ENCODE measurements at regions not wholly inside any gene's neighbourhood (a gene's known extent, or its start where the extent isn't known, plus 50 kb on each side); places are given as distances from the start of the nearest gene placed in this dataset.
"Not testable (repeated sequence)": the region's sequence is repeated elsewhere in the genome, so short reads cannot be mapped to it uniquely, and the experiment has no call there.

DNA sequence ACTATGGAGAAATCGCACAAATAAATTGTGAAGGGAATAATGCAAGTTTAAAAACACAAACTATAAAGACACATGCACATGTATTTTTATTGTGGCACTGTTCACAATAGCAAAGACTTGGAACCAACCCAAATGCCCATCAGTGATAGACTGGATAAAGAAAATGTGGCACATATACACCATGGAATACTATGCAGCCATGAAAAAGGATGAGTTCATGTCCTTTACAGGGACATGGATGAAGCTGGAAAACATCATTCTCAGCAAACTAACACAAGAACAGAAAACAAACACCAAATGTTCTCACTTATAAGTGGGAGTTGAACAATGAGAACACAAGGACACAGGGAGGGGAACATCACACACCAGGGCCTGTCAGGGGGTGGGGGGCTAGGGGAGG is 100.9 kb upstream of the RGPD4 start:
- H3K4me3 ChIP-seq; H2AFZ ChIP-seq (ENCODE audit: low read depth, low read length); H3K9ac ChIP-seq (ENCODE audit: insufficient read depth in 1 of 2, low read depth in 2 of 2, low read length in 2 of 2); H3K9me3 ChIP-seq (replicated peaks; ENCODE audit: control insufficient read depth, insufficient read depth, low read depth, low read length); POLR2A ChIA-PET; H3K9me1 ChIP-seq (ENCODE audit: control insufficient read depth, insufficient read depth, low read length); in situ Hi-C loops (cut with MboI); BruUV-seq (replicated peaks); intact Hi-C loops (cut with micrococcal nuclease); H3K27ac ChIP-seq (ENCODE audit: extremely low read depth, low read depth, low read length); H3K27me3 ChIP-seq (ENCODE audit: control insufficient read depth in 2 of 2, insufficient read depth in 2 of 2, low read length in 2 of 2); FAIRE-seq; H3K4me2 ChIP-seq (ENCODE audit: insufficient read depth, low read length); DNase-seq (ENCODE audit: extremely low read depth in 1 of 4, low spot score in 3 of 4); CTCF ChIA-PET (ENCODE audit: low intra/inter-chr PET ratio); ATAC-seq: not testable (repeated sequence)
- Histone ChIP-seq H3K4me1 (replicated peaks in 1 of 2; ENCODE audit: control insufficient read depth in 2 of 2, insufficient read depth in 2 of 2, low read length in 2 of 2) (peaks cover 0 to 21% of the 10 kb centered on the region in 2 experiments; a peak in 3 of 5 replicates), H4K20me1 (replicated peaks; ENCODE audit: control insufficient read depth, insufficient read depth, low read length) (peaks cover 34% of the 10 kb centered on the region), H3K79me2 (ENCODE audit: control insufficient read depth, insufficient read depth, low read length) (peaks cover 96% of the 10 kb centered on the region), H3K36me3 (ENCODE audit: control insufficient read depth, insufficient read depth, low read length) (peaks cover 63% of the 10 kb centered on the region)
- TF ChIP-seq KDM1A (IDR thresholded peaks at IDR 0.05) (peak; percentile 43 to 47; a peak in 1 of 4 replicates), SMARCA5 (IDR thresholded peaks at IDR 0.05) (0 out of 2 replicates have a peak, but pooled peaks have one; percentile 30), BCOR (IDR thresholded peaks at IDR 0.05) (peak; percentile 69; the same call in 1 of the 2 replicates), ZNF146 (CRISPR knock-in tag; IDR thresholded peaks at IDR 0.05; ENCODE audit: unreplicated experiment) (peak; percentile 97)
- 94% methylated on average over 1 of the region's 1 CpG for WGBS (ENCODE audit: insufficient coverage, low coverage, missing lambda C conversion rate)

DNA sequence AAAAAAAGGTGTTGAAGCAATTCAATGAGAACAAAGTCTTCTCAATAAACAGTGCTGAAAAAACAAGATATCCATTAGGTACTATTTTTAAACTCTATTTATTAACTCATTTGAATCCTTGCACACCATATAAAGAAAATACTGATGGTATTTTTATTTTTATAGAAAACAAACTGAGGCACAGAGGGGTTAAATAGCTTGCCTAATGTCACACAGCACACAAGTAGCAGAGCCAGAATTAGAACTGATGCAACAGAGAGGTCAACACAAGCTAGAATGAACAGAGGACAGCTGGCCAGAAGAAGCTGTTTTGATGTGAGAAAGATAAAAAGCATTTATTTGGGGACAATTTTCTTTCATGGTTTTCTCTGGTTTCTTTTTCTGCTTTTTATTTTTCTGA is 99.4 kb upstream of the RGPD4 start:
- Histone ChIP-seq H3K79me2 (ENCODE audit: control insufficient read depth, insufficient read depth, low read length) (peaks cover 96% of the 10 kb centered on the region), H3K4me1 (replicated peaks in 1 of 2; ENCODE audit: control insufficient read depth in 2 of 2, insufficient read depth in 2 of 2, low read length in 2 of 2) (peaks cover 0 to 21% of the 10 kb centered on the region in 2 experiments; a peak in 3 of 5 replicates), H3K4me3 (no peak overlapping the region), H3K9me1 (ENCODE audit: control insufficient read depth, insufficient read depth, low read length) (no peaks in the 10 kb centered on the region), H3K27me3 (ENCODE audit: control insufficient read depth in 2 of 2, insufficient read depth in 2 of 2, low read length in 2 of 2) (no peaks in the 10 kb centered on the region), H4K20me1 (replicated peaks; ENCODE audit: control insufficient read depth, insufficient read depth, low read length) (peaks cover 38% of the 10 kb centered on the region), H3K9me3 (replicated peaks; ENCODE audit: control insufficient read depth, insufficient read depth, low read depth, low read length) (no peaks in the 10 kb centered on the region), H3K36me3 (ENCODE audit: control insufficient read depth, insufficient read depth, low read length) (peaks cover 61% of the 10 kb centered on the region), H3K27ac (ENCODE audit: extremely low read depth, low read depth, low read length) (peak overlapping the region; percentile 11; the same call in 1 of the 3 replicates), H3K4me2 (ENCODE audit: insufficient read depth, low read length) (no peak overlapping the region), H2AFZ (ENCODE audit: low read depth, low read length) (no peak overlapping the region), H3K9ac (ENCODE audit: insufficient read depth in 1 of 2, low read depth in 2 of 2, low read length in 2 of 2) (no peak overlapping the region)
- POLR2A ChIA-PET, result no interaction called here
- CTCF ChIA-PET (ENCODE audit: low intra/inter-chr PET ratio), result no interaction called here
- peak; percentile 21; the same call in 1 of the 2 replicates for TF ChIP-seq BCOR (IDR thresholded peaks at IDR 0.05)
- TF ChIP-seq, protein P1, sequence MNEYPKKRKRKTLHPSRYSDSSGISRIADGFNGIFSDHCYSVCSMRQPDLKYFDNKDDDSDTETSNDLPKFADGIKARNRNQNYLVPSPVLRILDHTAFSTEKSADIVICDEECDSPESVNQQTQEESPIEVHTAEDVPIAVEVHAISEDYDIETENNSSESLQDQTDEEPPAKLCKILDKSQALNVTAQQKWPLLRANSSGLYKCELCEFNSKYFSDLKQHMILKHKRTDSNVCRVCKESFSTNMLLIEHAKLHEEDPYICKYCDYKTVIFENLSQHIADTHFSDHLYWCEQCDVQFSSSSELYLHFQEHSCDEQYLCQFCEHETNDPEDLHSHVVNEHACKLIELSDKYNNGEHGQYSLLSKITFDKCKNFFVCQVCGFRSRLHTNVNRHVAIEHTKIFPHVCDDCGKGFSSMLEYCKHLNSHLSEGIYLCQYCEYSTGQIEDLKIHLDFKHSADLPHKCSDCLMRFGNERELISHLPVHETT (CRISPR knock-in tag; conservative IDR thresholded peaks at IDR 0.05 in 1 of 2, IDR thresholded peaks at IDR 0.05 in 1 of 2), result no peak
- TF ChIP-seq ZNF561 (CRISPR knock-in tag; conservative IDR thresholded peaks at IDR 0.05), result no peak
- TF ChIP-seq HNRNPK (IDR thresholded peaks at IDR 0.05; ENCODE audit: low read depth, low read length, poor library complexity, severe bottlenecking), result no peak
- TF ChIP-seq, protein P2, sequence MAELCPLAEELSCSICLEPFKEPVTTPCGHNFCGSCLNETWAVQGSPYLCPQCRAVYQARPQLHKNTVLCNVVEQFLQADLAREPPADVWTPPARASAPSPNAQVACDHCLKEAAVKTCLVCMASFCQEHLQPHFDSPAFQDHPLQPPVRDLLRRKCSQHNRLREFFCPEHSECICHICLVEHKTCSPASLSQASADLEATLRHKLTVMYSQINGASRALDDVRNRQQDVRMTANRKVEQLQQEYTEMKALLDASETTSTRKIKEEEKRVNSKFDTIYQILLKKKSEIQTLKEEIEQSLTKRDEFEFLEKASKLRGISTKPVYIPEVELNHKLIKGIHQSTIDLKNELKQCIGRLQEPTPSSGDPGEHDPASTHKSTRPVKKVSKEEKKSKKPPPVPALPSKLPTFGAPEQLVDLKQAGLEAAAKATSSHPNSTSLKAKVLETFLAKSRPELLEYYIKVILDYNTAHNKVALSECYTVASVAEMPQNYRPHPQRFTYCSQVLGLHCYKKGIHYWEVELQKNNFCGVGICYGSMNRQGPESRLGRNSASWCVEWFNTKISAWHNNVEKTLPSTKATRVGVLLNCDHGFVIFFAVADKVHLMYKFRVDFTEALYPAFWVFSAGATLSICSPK (IDR thresholded peaks at IDR 0.05; ENCODE audit: borderline replicate concordance), result no peak
- no peak for TF ChIP-seq ZSCAN29 (IDR thresholded peaks at IDR 0.05)
- peak; percentile 69 for TF ChIP-seq ZFP36 (IDR thresholded peaks at IDR 0.05; ENCODE audit: low read depth, low read length, partially characterized antibody)
- no peak for TF ChIP-seq KLF10 (CRISPR knock-in tag; IDR thresholded peaks at IDR 0.05)
- TF ChIP-seq RBM25 (IDR thresholded peaks at IDR 0.05; ENCODE audit: low read depth, low read length, severe bottlenecking), result peak; percentile 93
- TSS peak; percentile 4 for BruUV-seq (replicated peaks)
- peak; percentile 30 for ATAC-seq
- in situ Hi-C loops (cut with MboI), result no loop called here
- no peak for DNase-seq (ENCODE audit: extremely low read depth in 1 of 4, low spot score in 3 of 4)
- no peak for FAIRE-seq
- intact Hi-C loops (cut with micrococcal nuclease), result no loop called here

Data from K562 (cell line).